HUDEP-2 (cell line): ENCODE measurements at regions not wholly inside any gene's neighbourhood (a gene's known extent, or its start where the extent isn't known, plus 50 kb on each side); places are given as distances from the start of the nearest gene placed in this dataset.
"Not testable (repeated sequence)": the region's sequence is repeated elsewhere in the genome, so short reads cannot be mapped to it uniquely, and the experiment has no call there.

ENCODE experiments used
- DNase-seq, 76 experiments: peaks; one replicate each; lab custom pipeline; 2025; ENCODE audit not compliant: unreplicated experiment in 76 of 76; lab: John Stamatoyannopoulos, UW

GRCh38 chr18:9042766-9043481 lies 59.6 kb upstream of the NDUFV2 start:
- DNase-seq: no peak

- DNase-seq: no peak
Observed at GRCh38 chr18:9043581-9043980, 58.9 kb upstream of the NDUFV2 start.

DNA sequence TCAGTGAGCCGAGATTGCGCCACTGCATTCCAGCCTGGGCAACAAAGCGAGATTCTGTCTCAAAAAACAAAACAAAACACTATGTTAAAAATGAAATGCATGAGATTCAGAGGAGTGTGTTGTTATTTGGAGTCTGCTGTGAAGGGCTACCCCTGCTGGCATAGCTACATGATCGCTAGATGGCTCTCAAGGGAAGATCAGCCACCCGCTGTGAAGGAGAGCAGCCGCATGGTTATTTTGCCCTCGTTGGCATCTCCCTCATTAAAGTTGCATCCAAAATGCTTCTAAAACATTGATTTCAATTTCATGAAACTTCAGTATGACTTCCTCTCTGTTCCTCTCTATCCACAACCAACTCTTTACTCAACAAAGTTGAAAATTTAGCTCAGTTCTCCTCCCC lies 54.8 kb upstream of the NDUFV2 start:
- DNase-seq: no peak

DNA sequence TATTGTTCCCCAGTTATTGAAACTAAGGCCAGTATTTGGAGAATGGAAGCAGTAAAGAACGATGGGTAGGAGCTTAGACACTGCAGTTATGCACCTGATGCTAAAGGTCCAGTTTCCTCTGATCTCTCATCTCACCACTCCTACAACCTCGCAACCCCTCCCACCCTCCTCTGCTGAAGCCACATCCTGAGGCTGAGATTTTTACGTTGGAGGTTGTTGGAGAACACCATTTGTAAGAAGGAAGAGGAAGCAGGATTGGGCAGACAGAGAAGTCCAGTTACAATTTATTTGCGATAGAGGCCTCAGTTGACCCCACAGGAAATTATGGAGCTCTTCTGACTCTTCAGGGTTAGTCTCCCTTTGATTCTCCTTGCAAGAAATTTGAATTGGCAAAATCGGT lies 54.3 kb upstream of the NDUFV2 start:
- DNase-seq: no peak

GRCh38 chr18:9048808-9049494 lies 53.5 kb upstream of the NDUFV2 start:
- DNase-seq: no peak

GRCh38 chr18:9049495-9049809 lies 53.0 kb upstream of the NDUFV2 start:
- no peak for DNase-seq

- not testable (repeated sequence) for DNase-seq
Observed at GRCh38 chr18:9050628-9051284, 51.7 kb upstream of the NDUFV2 start.
